ENCODE measurements at regions not wholly inside any gene's neighbourhood (a gene's known extent, or its start where the extent isn't known, plus 50 kb on each side); places are given as distances from the start of the nearest gene placed in this dataset.

- DNase-seq (ENCODE audit: low read depth, low spot score), result no peak
- in situ Hi-C loops (cut with HindIII; ENCODE audit: low sequenced_read_pairs), result no loop called here
- TF ChIP-seq CTCF (IDR thresholded peaks at IDR 0.05; ENCODE audit: low read depth, low read length), result no peak
- no peak overlapping the region for H3K4me3 ChIP-seq (ENCODE audit: low read depth, low read length)
Measured at GRCh38 chr12:115542656-115543055, 734.8 kb downstream of the MED13L start.

GRCh38 chr12:115541891-115542421 is 735.5 kb downstream of the MED13L start:
- in situ Hi-C loops (cut with HindIII; ENCODE audit: low sequenced_read_pairs), result no loop called here
- no peak overlapping the region for H3K4me3 ChIP-seq (ENCODE audit: low read depth, low read length)
- no peak for TF ChIP-seq CTCF (IDR thresholded peaks at IDR 0.05; ENCODE audit: low read depth, low read length)
- DNase-seq (ENCODE audit: low read depth, low spot score), result peak; percentile 60

GRCh38 chr12:115528466-115528865 is 749.0 kb downstream of the MED13L start:
- DNase-seq (ENCODE audit: low read depth, low spot score), result no peak
- in situ Hi-C loops (cut with HindIII; ENCODE audit: low sequenced_read_pairs), result no loop called here

GRCh38 chr12:115521771-115522409 is 755.6 kb downstream of the MED13L start:
- no peak overlapping the region for H3K4me3 ChIP-seq (ENCODE audit: low read depth, low read length)
- in situ Hi-C loops (cut with HindIII; ENCODE audit: low sequenced_read_pairs), result no loop called here
- no peak for DNase-seq (ENCODE audit: low read depth, low spot score)
- TF ChIP-seq CTCF (IDR thresholded peaks at IDR 0.05; ENCODE audit: low read depth, low read length), result no peak

More at GRCh38 chr12:115528466-115528865, 749.0 kb downstream of the MED13L start:
- no peak for TF ChIP-seq CTCF (IDR thresholded peaks at IDR 0.05; ENCODE audit: low read depth, low read length)
- no peak overlapping the region for H3K4me3 ChIP-seq (ENCODE audit: low read depth, low read length)

GRCh38 chr12:115519887-115520286 is 757.6 kb downstream of the MED13L start:
- in situ Hi-C loops (cut with HindIII; ENCODE audit: low sequenced_read_pairs), result no loop called here

GRCh38 chr12:115519359-115519758 is 758.1 kb downstream of the MED13L start:
- H3K4me3 ChIP-seq (ENCODE audit: low read depth, low read length), result no peak overlapping the region
- no peak for DNase-seq (ENCODE audit: low read depth, low spot score)
- TF ChIP-seq CTCF (IDR thresholded peaks at IDR 0.05; ENCODE audit: low read depth, low read length), result no peak
- in situ Hi-C loops (cut with HindIII; ENCODE audit: low sequenced_read_pairs), result no loop called here

More at GRCh38 chr12:115519887-115520286, 757.6 kb downstream of the MED13L start:
- H3K4me3 ChIP-seq (ENCODE audit: low read depth, low read length), result no peak overlapping the region
- TF ChIP-seq CTCF (IDR thresholded peaks at IDR 0.05; ENCODE audit: low read depth, low read length), result no peak
- no peak for DNase-seq (ENCODE audit: low read depth, low spot score)

All from astrocyte of the spinal cord (primary cell).